RWPE1 (cell line): ENCODE measurements at regions not wholly inside any gene's neighbourhood (a gene's known extent, or its start where the extent isn't known, plus 50 kb on each side); places are given as distances from the start of the nearest gene placed in this dataset.

Experiments used
- CTCF ChIA-PET: fragments of 350-600 bp; sonication (Branson Sonifier 250); formaldehyde crosslinking; extraction: SDS; loops from one replicate; lab custom pipeline; 2021; lab: Yijun Ruan, JAX
- POLR2A ChIA-PET: fragments of 400-600 bp; formaldehyde crosslinking; extraction: SDS; loops from one replicate; lab custom pipeline; 2020; ENCODE audit warnings: antibody characterized with exemption; ENCODE audit not compliant: low non-redundant PET; lab: Yijun Ruan, JAX
- DNase-seq: peaks from one replicate; pipeline ENCODE4 v3.0.0; 2012; ENCODE audit warnings: low spot score
- H3K27ac ChIP-seq: fragments of 450-650 bp; 2 replicates; pipeline ENCODE4 v1.5.1; 2017
- TF ChIP-seq, protein P1 (sequence below): fragments of 450-650 bp; conservative IDR thresholded peaks from 2 replicates; pipeline ENCODE4 v1.5.1; 2017; ENCODE audit warnings: low read depth, mild to moderate bottlenecking

DNA sequence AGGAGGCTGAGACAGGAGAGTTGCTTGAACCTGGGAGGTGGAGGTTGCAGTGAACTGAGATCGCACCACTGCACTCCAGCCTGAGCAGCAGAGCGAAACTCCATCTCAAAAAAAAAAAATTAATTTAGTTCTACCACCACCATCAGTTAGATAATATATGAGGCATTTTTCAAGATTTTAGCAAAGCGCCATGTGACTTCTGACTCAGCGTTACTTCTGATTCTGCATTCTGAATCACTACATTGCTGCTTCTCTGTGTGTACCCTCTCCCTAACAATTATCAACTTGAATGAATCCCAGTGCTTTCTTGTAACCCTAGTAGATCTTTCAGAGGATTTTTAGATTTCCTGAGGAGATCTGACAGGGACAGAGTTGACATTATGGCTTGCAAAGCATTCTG, 176.8 kb upstream of the SORCS1 start:
- H3K27ac ChIP-seq, result no peak overlapping the region
- ChIA-PET POLR2A (no interaction called here), CTCF (no interaction called here)
- TF ChIP-seq, protein P1, sequence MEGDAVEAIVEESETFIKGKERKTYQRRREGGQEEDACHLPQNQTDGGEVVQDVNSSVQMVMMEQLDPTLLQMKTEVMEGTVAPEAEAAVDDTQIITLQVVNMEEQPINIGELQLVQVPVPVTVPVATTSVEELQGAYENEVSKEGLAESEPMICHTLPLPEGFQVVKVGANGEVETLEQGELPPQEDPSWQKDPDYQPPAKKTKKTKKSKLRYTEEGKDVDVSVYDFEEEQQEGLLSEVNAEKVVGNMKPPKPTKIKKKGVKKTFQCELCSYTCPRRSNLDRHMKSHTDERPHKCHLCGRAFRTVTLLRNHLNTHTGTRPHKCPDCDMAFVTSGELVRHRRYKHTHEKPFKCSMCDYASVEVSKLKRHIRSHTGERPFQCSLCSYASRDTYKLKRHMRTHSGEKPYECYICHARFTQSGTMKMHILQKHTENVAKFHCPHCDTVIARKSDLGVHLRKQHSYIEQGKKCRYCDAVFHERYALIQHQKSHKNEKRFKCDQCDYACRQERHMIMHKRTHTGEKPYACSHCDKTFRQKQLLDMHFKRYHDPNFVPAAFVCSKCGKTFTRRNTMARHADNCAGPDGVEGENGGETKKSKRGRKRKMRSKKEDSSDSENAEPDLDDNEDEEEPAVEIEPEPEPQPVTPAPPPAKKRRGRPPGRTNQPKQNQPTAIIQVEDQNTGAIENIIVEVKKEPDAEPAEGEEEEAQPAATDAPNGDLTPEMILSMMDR, result no peak
- DNase-seq, result no peak

DNA sequence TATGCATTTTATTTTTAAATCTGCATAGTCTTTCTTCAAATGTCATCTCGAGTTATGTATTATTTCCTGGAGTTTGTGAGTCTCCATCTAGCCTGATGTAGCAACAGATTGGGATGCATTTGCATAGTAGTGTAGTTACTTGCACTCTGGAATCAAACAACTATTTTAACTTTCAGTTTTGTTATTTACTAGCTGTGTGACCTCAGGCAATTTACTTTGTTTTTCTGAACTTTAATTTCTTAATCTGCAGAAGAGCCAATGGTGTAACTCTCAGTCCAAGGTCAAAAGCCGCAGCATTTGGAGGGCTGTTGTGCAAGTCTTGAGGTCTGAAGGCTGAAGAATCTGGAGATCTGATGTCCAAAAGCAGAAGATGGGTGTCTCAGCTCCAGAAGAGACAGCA, 175.8 kb upstream of the SORCS1 start:
- DNase-seq, result no peak
- ChIA-PET CTCF (no interaction called here), POLR2A (no interaction called here)
- TF ChIP-seq, protein P1, result no peak
- no peak overlapping the region for H3K27ac ChIP-seq

DNA sequence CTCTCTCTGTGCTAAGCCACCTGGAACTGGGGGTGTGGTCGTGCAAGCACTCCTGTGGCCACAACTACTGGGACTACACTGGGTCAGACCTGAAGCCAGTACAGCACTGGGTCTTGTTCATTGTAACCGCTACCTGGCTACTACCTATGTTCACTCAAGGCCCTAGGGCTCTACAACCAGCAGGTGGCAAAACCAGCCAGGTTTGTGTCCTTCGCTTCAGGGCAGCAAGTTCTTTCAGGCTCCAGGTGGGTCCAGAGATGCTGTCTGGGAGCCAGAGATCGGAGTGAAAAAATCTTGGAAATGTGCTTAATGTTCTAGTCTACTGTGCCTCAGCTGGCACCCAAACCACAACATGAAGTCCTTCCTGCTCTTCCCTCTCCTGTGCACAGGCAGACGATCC, 171.6 kb upstream of the SORCS1 start:
- CTCF ChIA-PET, result no interaction called here
- DNase-seq, result no peak
- TF ChIP-seq, protein P1, result no peak
- H3K27ac ChIP-seq, result no peak overlapping the region
- POLR2A ChIA-PET, result no interaction called here

DNA sequence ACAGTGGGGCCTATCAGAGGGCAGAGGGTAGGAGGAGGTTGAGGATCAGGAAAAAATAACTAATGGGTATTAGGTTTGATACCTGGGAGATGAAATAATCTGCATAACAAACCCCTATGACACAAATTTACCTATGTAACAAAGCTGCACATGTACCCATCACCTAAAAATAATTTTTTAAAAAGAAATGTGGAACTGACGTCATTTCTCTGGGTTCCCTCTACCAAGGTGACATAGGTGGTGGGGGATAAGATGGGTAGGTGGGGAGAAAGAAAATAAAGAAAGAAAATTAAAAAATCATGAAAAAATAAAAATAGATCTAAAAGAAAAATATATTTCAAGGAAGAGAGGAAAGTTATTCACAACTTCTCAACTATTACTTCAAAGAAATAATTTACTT, 153.1 kb upstream of the SORCS1 start:
- CTCF ChIA-PET, result no interaction called here
- TF ChIP-seq, protein P1, result no peak
- no peak overlapping the region for H3K27ac ChIP-seq
- DNase-seq, result no peak
- POLR2A ChIA-PET, result no interaction called here

DNA sequence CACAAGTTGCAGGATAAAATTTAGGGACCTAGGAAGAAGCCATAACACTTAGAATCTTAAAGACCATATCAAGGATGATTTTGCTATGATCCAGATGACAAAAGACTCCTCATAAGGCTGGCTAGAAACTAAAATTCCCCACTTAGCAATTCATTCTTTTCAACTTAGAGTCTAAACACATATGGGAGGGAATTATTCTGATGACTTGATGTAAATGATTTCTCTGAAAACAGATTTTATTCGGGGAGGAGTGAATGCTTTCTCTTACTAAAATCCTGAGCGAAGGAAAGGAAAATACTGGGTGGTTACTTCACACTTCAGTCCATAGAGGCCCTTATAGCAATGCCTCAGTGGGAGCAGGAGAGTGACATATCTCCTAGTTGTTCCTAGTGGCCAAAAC, 138.7 kb upstream of the SORCS1 start:
- no peak for DNase-seq
- ChIA-PET POLR2A (no interaction called here), CTCF (no interaction called here)
- TF ChIP-seq, protein P1, result no peak
- no peak overlapping the region for H3K27ac ChIP-seq

DNA sequence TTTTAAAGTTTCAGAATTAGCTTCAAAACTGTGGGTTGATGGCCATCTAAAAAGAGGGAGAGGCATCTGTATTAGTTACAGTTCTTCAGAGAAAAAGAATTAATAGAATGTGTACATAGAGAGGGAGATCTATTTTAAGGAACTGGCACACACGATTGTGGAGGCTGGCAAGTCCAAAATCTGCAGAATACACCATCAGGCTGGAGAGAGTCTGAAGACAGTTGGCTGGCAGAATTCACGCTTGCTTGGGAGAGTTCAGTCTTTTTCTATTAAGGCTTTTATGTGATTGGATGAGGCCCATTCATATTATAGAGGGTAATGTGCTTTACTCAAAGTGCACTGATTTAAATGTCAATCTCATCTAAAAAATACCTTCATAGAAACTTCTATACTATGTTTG, 135.1 kb upstream of the SORCS1 start:
- CTCF ChIA-PET, result interaction anchor here (0.8 kb wide), 1 partner anchor 1139 kb away, joined by 5 read pairs; no protein-coding TSS in a partner anchor
- POLR2A ChIA-PET, result no interaction called here

More for the DNA sequence above, 135.1 kb upstream of the SORCS1 start:
- DNase-seq, result no peak
- TF ChIP-seq, protein P1, result no peak
- no peak overlapping the region for H3K27ac ChIP-seq
